ENCODE measurements at regions not wholly inside any gene's neighbourhood (a gene's known extent, or its start where the extent isn't known, plus 50 kb on each side); places are given as distances from the start of the nearest gene placed in this dataset.

DNA sequence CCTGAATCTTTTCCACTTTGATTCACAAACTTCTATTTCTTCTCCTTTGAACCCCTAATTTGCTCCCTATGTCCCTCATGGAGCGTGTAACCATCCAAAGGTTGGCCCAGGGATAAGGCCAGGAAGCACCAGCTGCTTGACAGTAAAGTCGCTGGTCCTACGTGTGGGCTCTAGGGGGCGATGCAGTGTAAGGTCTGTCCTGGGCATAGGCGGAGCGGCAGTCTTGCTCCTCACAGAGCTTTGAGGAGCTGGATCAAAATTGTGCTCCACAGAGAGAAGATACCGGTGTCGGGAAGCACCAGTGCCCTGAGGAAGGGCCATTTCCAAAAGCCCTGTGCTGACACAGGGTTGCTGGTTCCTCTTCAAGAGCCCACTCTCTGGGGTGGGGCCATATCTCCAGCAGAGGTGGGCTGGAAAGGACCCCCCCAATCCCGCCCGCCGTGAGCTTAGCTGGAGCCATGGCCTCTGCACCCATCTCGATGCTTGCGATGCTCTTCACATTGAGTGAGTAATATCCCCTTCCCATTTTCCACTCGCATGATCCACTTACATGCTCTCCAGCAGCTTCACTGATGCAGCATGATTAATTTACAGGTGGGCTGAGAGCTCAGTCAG lies 49.9 kb upstream of the OR4E1 start:
- H3K23ac ChIP-seq (ENCODE audit: insufficient read length), result no peak overlapping the region
- no peak overlapping the region for H2BK15ac ChIP-seq (ENCODE audit: low read length)
- DNase-seq (ENCODE audit: low read depth in 1 of 2, low spot score in 2 of 2) (peak; percentile 47 to 79), FAIRE-seq (peak; percentile 97)
- ChIA-PET CTCF (ENCODE audit: partially characterized antibody) (interaction anchor here (0.7 to 5.1 kb wide), 35 partner anchors 8 to 266 kb away, joined by 3 to 57 read pairs (median 4); no protein-coding TSS in a partner anchor), POLR2A (ENCODE audit: partially characterized antibody) (interaction anchor here (0.9 kb wide), 1 partner anchor 66 kb away, joined by 4 read pairs; no protein-coding TSS in a partner anchor)
- peak; percentile 69 to 79 for TF ChIP-seq RAD21 (IDR thresholded peaks at IDR 0.05 in 1 of 2, conservative IDR thresholded peaks at IDR 0.05 in 1 of 2; ENCODE audit: low read depth in 2 of 2, low read length in 2 of 2)
- TF ChIP-seq JUN (IDR thresholded peaks at IDR 0.05; ENCODE audit: low read depth, low read length), result no peak
- TF ChIP-seq, protein P1, sequence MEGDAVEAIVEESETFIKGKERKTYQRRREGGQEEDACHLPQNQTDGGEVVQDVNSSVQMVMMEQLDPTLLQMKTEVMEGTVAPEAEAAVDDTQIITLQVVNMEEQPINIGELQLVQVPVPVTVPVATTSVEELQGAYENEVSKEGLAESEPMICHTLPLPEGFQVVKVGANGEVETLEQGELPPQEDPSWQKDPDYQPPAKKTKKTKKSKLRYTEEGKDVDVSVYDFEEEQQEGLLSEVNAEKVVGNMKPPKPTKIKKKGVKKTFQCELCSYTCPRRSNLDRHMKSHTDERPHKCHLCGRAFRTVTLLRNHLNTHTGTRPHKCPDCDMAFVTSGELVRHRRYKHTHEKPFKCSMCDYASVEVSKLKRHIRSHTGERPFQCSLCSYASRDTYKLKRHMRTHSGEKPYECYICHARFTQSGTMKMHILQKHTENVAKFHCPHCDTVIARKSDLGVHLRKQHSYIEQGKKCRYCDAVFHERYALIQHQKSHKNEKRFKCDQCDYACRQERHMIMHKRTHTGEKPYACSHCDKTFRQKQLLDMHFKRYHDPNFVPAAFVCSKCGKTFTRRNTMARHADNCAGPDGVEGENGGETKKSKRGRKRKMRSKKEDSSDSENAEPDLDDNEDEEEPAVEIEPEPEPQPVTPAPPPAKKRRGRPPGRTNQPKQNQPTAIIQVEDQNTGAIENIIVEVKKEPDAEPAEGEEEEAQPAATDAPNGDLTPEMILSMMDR (IDR thresholded peaks at IDR 0.05; ENCODE audit: control extremely low read depth in 1 of 3, insufficient read depth in 1 of 3, low read depth in 1 of 3, low read length in 3 of 3), result peak; percentile 85 to 99 (median 96)
- TF ChIP-seq CREB1 (IDR thresholded peaks at IDR 0.05), result peak; percentile 78
- TF ChIP-seq TBP (IDR thresholded peaks at IDR 0.05; ENCODE audit: low read depth, low read length), result 0 out of 2 replicates have a peak, but pooled peaks have one; percentile 12
- H3K9me3 ChIP-seq (ENCODE audit: insufficient read depth in 2 of 2, low read depth in 1 of 2, low read length in 1 of 2), result no peaks in the 10 kb centered on the region
- no peak overlapping the region for H3K14ac ChIP-seq (ENCODE audit: insufficient read length)
- H2BK12ac ChIP-seq (ENCODE audit: low read depth, low read length), result no peak overlapping the region
- no peak overlapping the region for H3K9ac ChIP-seq (replicated peaks in 1 of 4; ENCODE audit: extremely low read depth in 1 of 4, low read depth in 3 of 4, low read length in 3 of 4)
- H2BK120ac ChIP-seq (replicated peaks; ENCODE audit: low read depth, low read length), result no peak overlapping the region
- H3K27me3 ChIP-seq (replicated peaks in 1 of 4; ENCODE audit: control insufficient read depth in 3 of 4, extremely low read depth in 1 of 4, insufficient read depth in 3 of 4, low read length in 3 of 4), result no peaks in the 10 kb centered on the region
- 56% methylated on average over 14 of the region's 14 CpGs; no CpG with 5 or more reads in 1 of the 2 experiments for WGBS, 2 experiments (ENCODE audit: extremely low coverage in 1 of 2, insufficient coverage in 1 of 2, insufficient read length in 1 of 2, insufficient replicate concordance in 2 of 2, low coverage in 1 of 2, low lambda C conversion rate in 2 of 2, missing lambda C conversion rate in 1 of 2)
- no peaks in the 10 kb centered on the region; the same call in 1 of the 2 replicates for H3K23me2 ChIP-seq (ENCODE audit: low read depth, low read length)
- H4K8ac ChIP-seq (ENCODE audit: extremely low read depth, insufficient read depth, low read length), result 0 out of 2 replicates have a peak overlapping the region, but pooled peaks have one; percentile 17
- no peak overlapping the region for H3K4me2 ChIP-seq (ENCODE audit: insufficient read depth in 1 of 2, low read depth in 2 of 2, low read length in 2 of 2)
- no peak overlapping the region for H3K27ac ChIP-seq (ENCODE audit: low read depth, low read length)
- H2BK5ac ChIP-seq (ENCODE audit: low read depth, low read length), result no peak overlapping the region
- H2AFZ ChIP-seq (ENCODE audit: low read length), result peak overlapping the region; percentile 83
- no peaks in the 10 kb centered on the region for H3K36me3 ChIP-seq (ENCODE audit: control insufficient read depth in 2 of 4, insufficient read depth in 4 of 4, low read length in 3 of 4)
- no peak overlapping the region for H2BK20ac ChIP-seq (ENCODE audit: low read length)
- H4K5ac ChIP-seq (ENCODE audit: insufficient read length, low read depth, low read length), result no peak overlapping the region
- no peak overlapping the region for H3K4ac ChIP-seq (replicated peaks; ENCODE audit: insufficient read length, low read depth, low read length)
- no peaks in the 10 kb centered on the region for H3K4me1 ChIP-seq (replicated peaks in 1 of 4; ENCODE audit: control insufficient read depth in 3 of 4, insufficient read depth in 4 of 4, low read length in 3 of 4)
- H4K91ac ChIP-seq (replicated peaks; ENCODE audit: insufficient read length, low read length), result no peak overlapping the region
- no peak overlapping the region for H3K4me3 ChIP-seq (ENCODE audit: extremely low read depth in 1 of 4, insufficient read depth in 2 of 4, low read depth in 3 of 4, low read length in 4 of 4)
- no peak overlapping the region for H3K56ac ChIP-seq (replicated peaks; ENCODE audit: insufficient read length, low read depth, low read length)
- no peaks in the 10 kb centered on the region for H4K20me1 ChIP-seq (replicated peaks in 1 of 2; ENCODE audit: control insufficient read depth in 1 of 2, insufficient read depth in 2 of 2, low read length in 2 of 2)
- no peak overlapping the region for H2AK5ac ChIP-seq (ENCODE audit: low read depth, low read length)
- no peaks in the 10 kb centered on the region for H3K79me1 ChIP-seq (ENCODE audit: low read depth, low read length)
- H3K79me2 ChIP-seq (ENCODE audit: control insufficient read depth in 1 of 2, insufficient read depth in 2 of 2, low read length in 2 of 2), result no peaks in the 10 kb centered on the region
- no peak overlapping the region for H3K18ac ChIP-seq (ENCODE audit: extremely low read depth, low read length)
